G401.6 (cell line): ENCODE measurements at regions not wholly inside any gene's neighbourhood (a gene's known extent, or its start where the extent isn't known, plus 50 kb on each side); places are given as distances from the start of the nearest gene placed in this dataset.

Experiments
- FAIRE-seq: peaks from 2 replicates; lab custom pipeline; 2012; peaks lifted over from hg19 to GRCh38; lab: Jason Lieb, UNC

- FAIRE-seq, result no peak
These were observed 1105.0 kb downstream of the MAT2B start for GRCh38 chr5:164610374-164610773.

- no peak for FAIRE-seq
These were observed 1109.3 kb downstream of the MAT2B start for GRCh38 chr5:164614707-164615106.

GRCh38 chr5:164617290-164617689, 1111.9 kb downstream of the MAT2B start:
- FAIRE-seq, result no peak

GRCh38 chr5:164627021-164627420, 1121.6 kb downstream of the MAT2B start:
- no peak for FAIRE-seq

GRCh38 chr5:164636456-164636855, 1131.0 kb downstream of the MAT2B start:
- FAIRE-seq, result no peak

- FAIRE-seq, result no peak
These were observed 1132.6 kb downstream of the MAT2B start for GRCh38 chr5:164637931-164638521.

- FAIRE-seq, result no peak
These were observed 1143.8 kb downstream of the MAT2B start for GRCh38 chr5:164649266-164649665.

GRCh38 chr5:164650427-164650826, 1145.0 kb downstream of the MAT2B start:
- FAIRE-seq, result no peak

GRCh38 chr5:164651546-164652275, 1146.3 kb downstream of the MAT2B start:
- FAIRE-seq, result no peak

- no peak for FAIRE-seq
These were observed 1146.8 kb downstream of the MAT2B start for GRCh38 chr5:164652276-164652660.

GRCh38 chr5:164663198-164663989, 1158.0 kb downstream of the MAT2B start:
- no peak for FAIRE-seq

- no peak for FAIRE-seq
These were observed 1166.2 kb downstream of the MAT2B start for GRCh38 chr5:164671640-164672039.

GRCh38 chr5:164672205-164672604, 1166.8 kb downstream of the MAT2B start:
- FAIRE-seq, result no peak

GRCh38 chr5:164672931-164673694, 1167.7 kb downstream of the MAT2B start:
- peak; percentile 44 for FAIRE-seq

GRCh38 chr5:164679461-164679860, 1174.0 kb downstream of the MAT2B start:
- no peak for FAIRE-seq

GRCh38 chr5:164680216-164680615, 1174.8 kb downstream of the MAT2B start:
- no peak for FAIRE-seq

- no peak for FAIRE-seq
These were observed 1175.5 kb downstream of the MAT2B start for GRCh38 chr5:164680812-164681520.

- FAIRE-seq, result no peak
These were observed 1182.0 kb downstream of the MAT2B start for GRCh38 chr5:164687391-164687790.

GRCh38 chr5:164688437-164688836, 1183.0 kb downstream of the MAT2B start:
- FAIRE-seq, result no peak

- FAIRE-seq, result no peak
These were observed 1203.4 kb downstream of the MAT2B start for GRCh38 chr5:164708831-164709230.

GRCh38 chr5:164713682-164714081, 1208.3 kb downstream of the MAT2B start:
- FAIRE-seq, result no peak

GRCh38 chr5:164721116-164721515, 1215.7 kb downstream of the MAT2B start:
- FAIRE-seq, result no peak
